Kidney (tissue), 13 donors: ENCODE measurements at regions not wholly inside any gene's neighbourhood (a gene's known extent, or its start where the extent isn't known, plus 50 kb on each side); places are given as distances from the start of the nearest gene placed in this dataset.

Experiments
- DNase-seq, 5 donors: peaks; one replicate each; pipeline ENCODE4 v3.0.0-alpha.2; 2013 to 2020
- FAIRE-seq: peaks from 2 replicates; lab custom pipeline; 2012; peaks lifted over from hg19 to GRCh38; lab: Jason Lieb, UNC
- H3K27ac ChIP-seq, 2 donors: one replicate each; pipeline ENCODE4 v1.7.0; 2013; ENCODE audit warnings: low read depth in 2 of 2, low read length in 2 of 2, inconsistent platforms in 1 of 2
- H3K27me3 ChIP-seq: one replicate; pipeline ENCODE4 v1.7.1; 2013; ENCODE audit warnings: low read length, inconsistent platforms; ENCODE audit not compliant: control insufficient read depth, insufficient read depth
- H3K36me3 ChIP-seq, 3 donors: one replicate each; pipeline versions ENCODE4 v1.7.0 to v1.7.1; 2013; ENCODE audit warnings: low read length in 3 of 3, control low read depth in 1 of 3, inconsistent platforms in 1 of 3; ENCODE audit not compliant: insufficient read depth in 3 of 3, control insufficient read depth in 2 of 3
- H3K4me1 ChIP-seq, 3 donors: one replicate each; pipeline versions ENCODE4 v1.7.0 to v1.7.1; 2013; ENCODE audit warnings: low read length in 3 of 3, inconsistent platforms in 1 of 3, low read depth in 1 of 3; ENCODE audit not compliant: control insufficient read depth in 2 of 3, insufficient read depth in 2 of 3
- H3K4me3 ChIP-seq, 3 donors: one replicate each; pipeline versions ENCODE4 v1.7.0 to v1.8.1; 2013; ENCODE audit warnings: low read length in 3 of 3, control low read depth in 1 of 3, inconsistent platforms in 1 of 3
- H3K9ac ChIP-seq, 3 donors: one replicate each; pipeline versions ENCODE4 v1.7.0 to v1.7.1; 2013; ENCODE audit warnings: low read length in 3 of 3, control low read depth in 1 of 3, inconsistent platforms in 1 of 3
- H3K9me3 ChIP-seq, 3 donors: one replicate each; pipeline versions ENCODE4 v1.7.0 to v1.7.1; 2013; ENCODE audit warnings: low read length in 3 of 3, control low read depth in 1 of 3, inconsistent platforms in 1 of 3; ENCODE audit not compliant: control insufficient read depth in 2 of 3, insufficient read depth in 1 of 3
- intact Hi-C: fragments of 100-400 bp; cut with DNase I; formaldehyde crosslinking; loops from one replicate; pipeline ENCODE4 v1.11.1; 2022
- TF ChIP-seq, protein P1 (sequence below): IDR thresholded peaks from 3 replicates; pipeline ENCODE4 v1.5.1; 2012; ENCODE audit warnings: mild to moderate bottlenecking, moderate library complexity, borderline replicate concordance; ENCODE audit not compliant: insufficient read depth; ENCODE audit errors: extremely low read depth
- donor health status: control.
- donor health status: control.
- donor health status: control.
- donor health status: control.
- donor health status: control.
- donor health status: DM: yes; HTN: yes; CAD: no.
- donor health status: Normal renal cell carcinoma (clear cell type).

DNA sequence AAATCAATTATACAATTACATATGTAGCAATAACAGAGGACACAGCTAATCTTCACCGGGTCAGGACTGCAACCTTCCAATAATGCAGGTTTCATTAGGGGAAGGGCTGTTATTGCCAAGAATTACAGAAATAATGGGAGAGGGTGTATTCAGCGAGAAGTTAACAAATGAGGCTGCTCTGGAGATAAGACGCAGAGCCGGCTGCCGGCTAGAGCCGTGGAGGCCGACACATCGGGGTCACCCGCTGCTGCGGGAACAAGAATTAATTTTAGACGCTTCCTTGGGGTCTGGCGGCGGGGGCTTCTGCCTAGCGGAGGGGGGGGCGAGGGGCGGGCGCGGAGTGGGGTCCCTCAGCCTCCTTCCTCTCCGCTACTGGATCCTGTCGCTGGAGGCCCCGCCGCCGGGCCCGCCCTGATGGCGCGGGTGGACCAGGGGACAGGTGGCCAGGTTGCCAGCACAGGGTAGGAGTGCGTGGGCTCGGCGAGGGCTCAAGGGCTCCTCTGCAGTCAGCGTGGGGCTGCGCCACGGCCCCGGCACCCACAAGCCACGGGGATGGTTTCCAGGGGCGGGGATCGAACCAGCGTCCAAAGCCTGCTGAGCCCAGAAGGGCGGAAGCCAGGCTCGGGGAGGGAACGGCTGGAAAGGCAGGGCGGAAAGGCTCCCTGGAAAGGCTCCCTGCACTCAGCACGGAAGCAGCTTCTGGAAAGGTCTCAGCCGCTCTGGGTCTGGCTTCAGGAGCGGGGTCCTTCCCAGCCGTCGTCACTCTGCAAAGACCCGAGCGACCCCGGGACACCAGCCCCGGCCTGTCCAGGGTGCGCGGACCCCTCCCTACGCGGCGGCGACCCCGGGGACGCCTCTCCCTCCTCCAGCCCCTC lies 113.8 kb upstream of the NKX1-1 start:
- intact Hi-C loops: no loop called here
- Histone ChIP-seq H3K36me3 (no peaks in the 10 kb centered on the region), H3K4me3 (no peak overlapping the region), H3K9ac (no peak overlapping the region), H3K9me3 (no peaks in the 10 kb centered on the region), H3K27ac (no peak overlapping the region), H3K27me3 (peaks cover 13% of the 10 kb centered on the region), H3K4me1 (no peaks in the 10 kb centered on the region)
- DNase-seq (peak in 2 of 5 donors; percentile 32 to 73), FAIRE-seq (no peak)
- TF ChIP-seq, protein P1, sequence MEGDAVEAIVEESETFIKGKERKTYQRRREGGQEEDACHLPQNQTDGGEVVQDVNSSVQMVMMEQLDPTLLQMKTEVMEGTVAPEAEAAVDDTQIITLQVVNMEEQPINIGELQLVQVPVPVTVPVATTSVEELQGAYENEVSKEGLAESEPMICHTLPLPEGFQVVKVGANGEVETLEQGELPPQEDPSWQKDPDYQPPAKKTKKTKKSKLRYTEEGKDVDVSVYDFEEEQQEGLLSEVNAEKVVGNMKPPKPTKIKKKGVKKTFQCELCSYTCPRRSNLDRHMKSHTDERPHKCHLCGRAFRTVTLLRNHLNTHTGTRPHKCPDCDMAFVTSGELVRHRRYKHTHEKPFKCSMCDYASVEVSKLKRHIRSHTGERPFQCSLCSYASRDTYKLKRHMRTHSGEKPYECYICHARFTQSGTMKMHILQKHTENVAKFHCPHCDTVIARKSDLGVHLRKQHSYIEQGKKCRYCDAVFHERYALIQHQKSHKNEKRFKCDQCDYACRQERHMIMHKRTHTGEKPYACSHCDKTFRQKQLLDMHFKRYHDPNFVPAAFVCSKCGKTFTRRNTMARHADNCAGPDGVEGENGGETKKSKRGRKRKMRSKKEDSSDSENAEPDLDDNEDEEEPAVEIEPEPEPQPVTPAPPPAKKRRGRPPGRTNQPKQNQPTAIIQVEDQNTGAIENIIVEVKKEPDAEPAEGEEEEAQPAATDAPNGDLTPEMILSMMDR: no peak

DNA sequence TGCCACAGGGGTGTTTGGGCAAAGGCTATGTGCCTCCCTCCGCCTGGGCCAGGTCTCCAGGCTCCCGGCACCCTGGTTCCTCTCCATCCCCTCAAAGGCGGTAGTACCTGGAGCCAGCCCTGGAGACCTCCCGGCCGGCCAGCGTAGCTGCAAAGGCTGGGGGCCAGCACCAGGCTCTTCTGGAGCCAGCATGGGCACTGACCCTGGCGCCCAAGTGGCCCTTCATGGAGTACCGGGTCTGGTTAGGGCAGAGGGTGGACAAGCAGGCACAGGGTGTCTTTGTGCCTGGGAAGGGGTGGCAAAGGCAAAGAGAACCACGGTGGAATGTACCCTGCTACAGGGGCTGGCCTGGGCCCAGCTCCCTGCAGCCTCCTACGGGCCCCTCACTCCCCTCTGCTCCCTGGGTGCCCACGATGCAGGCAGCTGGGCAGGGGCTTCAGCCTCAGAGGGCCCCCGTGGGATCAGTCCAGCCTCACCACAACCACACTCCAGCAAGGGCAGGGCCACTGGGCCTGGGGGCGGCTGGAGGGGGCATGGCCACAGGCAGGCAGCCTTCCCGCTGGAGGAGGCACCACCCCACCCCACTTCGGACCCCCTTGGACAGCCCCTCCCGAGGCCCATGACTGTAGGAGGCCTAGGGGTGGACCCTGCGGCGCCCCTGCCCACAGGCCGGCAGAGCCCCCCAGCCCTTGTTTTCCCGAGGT lies 112.9 kb upstream of the NKX1-1 start:
- peaks cover 0 to 3% (median 0%) of the 10 kb centered on the region in 3 donors for H3K9me3 ChIP-seq
- no peak for FAIRE-seq
- no peak overlapping the region for H3K27ac ChIP-seq
- TF ChIP-seq, protein P1: no peak
- DNase-seq: peak in 1 of 5 donors; percentile 65
- H3K9ac ChIP-seq: no peak overlapping the region
- H3K36me3 ChIP-seq: no peaks in the 10 kb centered on the region
- peaks cover 21% of the 10 kb centered on the region for H3K27me3 ChIP-seq
- H3K4me3 ChIP-seq: no peak overlapping the region
- peaks cover 0 to under 1% (median 0%) of the 10 kb centered on the region in 3 donors for H3K4me1 ChIP-seq
- intact Hi-C loops: no loop called here

GRCh38 chr4:1517592-1518411 lies 111.6 kb upstream of the NKX1-1 start:
- Histone ChIP-seq H3K27ac (no peak overlapping the region), H3K4me3 (no peak overlapping the region), H3K36me3 (no peaks in the 10 kb centered on the region), H3K4me1 (peaks cover 0 to 3% (median 0%) of the 10 kb centered on the region in 3 donors), H3K9ac (no peak overlapping the region), H3K9me3 (peaks cover 0 to 5% (median 0%) of the 10 kb centered on the region in 3 donors), H3K27me3 (peaks cover 27% of the 10 kb centered on the region)
- intact Hi-C loops: no loop called here
- peak in 1 of 5 donors; percentile 64 for DNase-seq
- TF ChIP-seq, protein P1: no peak
- FAIRE-seq: no peak
